SK-N-MC (cell line): ENCODE measurements at regions not wholly inside any gene's neighbourhood (a gene's known extent, or its start where the extent isn't known, plus 50 kb on each side); places are given as distances from the start of the nearest gene placed in this dataset.

Source experiments
- EZH2 ChIP-seq: fragments of 200-600 bp; sonication (generic); IDR thresholded peaks from one replicate; pipeline ENCODE4 v1.6.1; 2017; ENCODE audit warnings: antibody characterized with exemption
- POLR2AphosphoS5 ChIP-seq: IDR thresholded peaks from 2 replicates; pipeline ENCODE4 v1.6.1; 2012; ENCODE audit warnings: mild to moderate bottlenecking, low read depth, low read length, borderline replicate concordance

DNA sequence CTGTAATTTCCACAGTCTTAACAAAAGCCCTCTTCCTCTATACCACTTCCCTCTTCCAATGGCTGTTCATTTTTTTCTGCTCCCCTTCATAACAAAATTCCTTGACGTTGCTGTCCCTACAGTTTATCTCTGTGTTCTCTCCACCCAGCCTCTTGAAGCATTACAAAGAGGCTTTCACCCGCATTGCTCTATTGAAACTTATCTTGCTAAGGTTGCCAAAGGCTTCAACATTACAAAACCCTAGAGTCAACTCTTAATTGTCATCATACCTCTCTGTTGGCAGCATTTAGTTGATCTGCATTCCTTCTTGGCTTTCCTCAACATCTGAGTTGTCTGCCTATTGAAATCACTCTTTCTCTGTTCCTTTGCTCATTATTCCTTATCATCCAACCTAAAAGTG, 1055.7 kb downstream of the JRKL start:
- TF ChIP-seq POLR2AphosphoS5 (no peak), EZH2 (no peak)
